GM18861 (cell line): ENCODE measurements at regions not wholly inside any gene's neighbourhood (a gene's known extent, or its start where the extent isn't known, plus 50 kb on each side); places are given as distances from the start of the nearest gene placed in this dataset.
"Not testable (repeated sequence)": the region's sequence is repeated elsewhere in the genome, so short reads cannot be mapped to it uniquely, and the experiment has no call there.

Experiments
- ATAC-seq: cut with Tn5 transposase; IDR thresholded peaks from one replicate; pipeline ENCODE4 v1.9.1; 2021; ENCODE audit not compliant: unreplicated experiment

- no peak for ATAC-seq
Measured at GRCh38 chrX:912677-913076, 282.1 kb downstream of the SHOX start.

- not testable (repeated sequence) for ATAC-seq
Measured at GRCh38 chrX:909068-909467, 278.5 kb downstream of the SHOX start.

GRCh38 chrX:906586-906985, 276.0 kb downstream of the SHOX start:
- ATAC-seq: no peak

GRCh38 chrX:905848-906566, 275.4 kb downstream of the SHOX start:
- ATAC-seq: no peak

- no peak for ATAC-seq
Measured at GRCh38 chrX:903116-903515, 272.5 kb downstream of the SHOX start.

GRCh38 chrX:896256-896655, 265.7 kb downstream of the SHOX start:
- ATAC-seq: no peak

GRCh38 chrX:889966-890651, 259.5 kb downstream of the SHOX start:
- no peak for ATAC-seq

GRCh38 chrX:887724-888123, 257.1 kb downstream of the SHOX start:
- not testable (repeated sequence) for ATAC-seq

GRCh38 chrX:883588-883987, 253.0 kb downstream of the SHOX start:
- ATAC-seq: no peak

GRCh38 chrX:879756-880698, 249.4 kb downstream of the SHOX start:
- ATAC-seq: not testable (repeated sequence)

- no peak for ATAC-seq
Measured at GRCh38 chrX:874061-874460, 243.5 kb downstream of the SHOX start.

GRCh38 chrX:873016-873415, 242.4 kb downstream of the SHOX start:
- ATAC-seq: no peak

GRCh38 chrX:872090-872489, 241.5 kb downstream of the SHOX start:
- ATAC-seq: no peak

- ATAC-seq: no peak
Measured at GRCh38 chrX:871626-872025, 241.0 kb downstream of the SHOX start.

GRCh38 chrX:867966-868647, 237.5 kb downstream of the SHOX start:
- no peak for ATAC-seq

GRCh38 chrX:867502-867901, 236.9 kb downstream of the SHOX start:
- no peak for ATAC-seq

GRCh38 chrX:866441-866990, 235.9 kb downstream of the SHOX start:
- no peak for ATAC-seq

GRCh38 chrX:865422-865821, 234.8 kb downstream of the SHOX start:
- no peak for ATAC-seq

- ATAC-seq: no peak
Measured at GRCh38 chrX:861921-862320, 231.3 kb downstream of the SHOX start.

- no peak for ATAC-seq
Measured at GRCh38 chrX:861340-861890, 230.8 kb downstream of the SHOX start.
